NCI-H82 treated with DMSO at 0.1 percent for 48 hours (cell line): ENCODE measurements at regions not wholly inside any gene's neighbourhood (a gene's known extent, or its start where the extent isn't known, plus 50 kb on each side); places are given as distances from the start of the nearest gene placed in this dataset.
"Not testable (repeated sequence)": the region's sequence is repeated elsewhere in the genome, so short reads cannot be mapped to it uniquely, and the experiment has no call there.

Source experiments
- DNase-seq: peaks from one replicate; lab custom pipeline; 2025; ENCODE audit not compliant: unreplicated experiment; lab: John Stamatoyannopoulos, UW

DNA sequence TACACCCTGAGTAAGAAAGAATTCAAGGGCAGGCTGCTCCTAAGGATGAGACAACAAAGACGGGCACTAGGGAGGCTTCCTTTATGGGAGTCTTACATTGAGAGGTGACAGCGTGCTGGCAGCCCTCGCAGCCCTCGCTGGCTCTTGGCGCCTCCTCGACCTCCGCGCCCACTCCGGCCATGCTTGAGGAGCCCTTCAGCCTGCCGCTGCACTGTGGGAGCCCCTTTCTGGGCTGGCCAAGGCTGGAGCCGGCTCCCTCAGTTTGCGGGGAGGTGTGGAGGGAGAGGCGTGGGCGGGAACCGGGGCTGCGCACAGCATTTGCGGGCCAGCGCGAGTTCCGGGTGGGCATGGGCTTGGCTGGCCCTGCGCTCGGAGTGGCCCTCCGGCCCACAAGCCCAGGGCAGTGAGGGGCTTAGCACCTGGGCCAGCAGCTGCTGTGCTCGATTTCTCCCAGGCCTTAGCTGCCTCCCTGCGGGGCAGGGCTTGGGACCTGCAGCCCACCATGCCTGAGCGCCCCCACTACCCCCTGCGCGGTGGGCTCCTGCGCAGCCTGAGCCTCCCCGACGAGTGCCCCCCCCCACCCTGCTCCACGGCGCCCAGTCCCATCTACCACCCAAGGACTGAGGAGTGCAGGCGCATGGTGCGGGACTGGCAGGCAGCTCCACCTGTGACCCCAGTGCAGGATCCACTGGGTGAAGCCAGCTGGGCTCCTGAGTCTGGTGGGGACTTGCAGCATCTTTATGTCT is 75.3 kb downstream of the BARX1 start:
- not testable (repeated sequence) for DNase-seq

DNA sequence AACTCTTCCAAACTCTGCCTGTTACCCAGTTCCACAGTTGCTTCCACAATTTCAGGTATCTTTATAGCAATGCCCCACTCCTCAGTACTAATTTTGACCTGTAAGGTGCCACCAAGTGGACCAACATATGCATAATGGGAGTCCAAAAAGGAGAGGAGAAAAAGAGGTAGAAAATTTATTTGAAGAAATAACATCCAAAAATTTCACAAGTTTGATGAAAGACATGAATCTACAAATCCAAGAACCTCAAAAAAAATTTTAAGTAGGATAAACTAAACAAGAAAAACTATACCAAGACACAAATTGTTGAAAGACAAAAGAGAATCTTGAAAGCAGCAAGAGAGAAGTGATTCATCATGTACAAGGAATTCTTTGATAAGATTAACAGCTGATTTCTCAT is 79.8 kb downstream of the BARX1 start:
- DNase-seq = no peak

DNA sequence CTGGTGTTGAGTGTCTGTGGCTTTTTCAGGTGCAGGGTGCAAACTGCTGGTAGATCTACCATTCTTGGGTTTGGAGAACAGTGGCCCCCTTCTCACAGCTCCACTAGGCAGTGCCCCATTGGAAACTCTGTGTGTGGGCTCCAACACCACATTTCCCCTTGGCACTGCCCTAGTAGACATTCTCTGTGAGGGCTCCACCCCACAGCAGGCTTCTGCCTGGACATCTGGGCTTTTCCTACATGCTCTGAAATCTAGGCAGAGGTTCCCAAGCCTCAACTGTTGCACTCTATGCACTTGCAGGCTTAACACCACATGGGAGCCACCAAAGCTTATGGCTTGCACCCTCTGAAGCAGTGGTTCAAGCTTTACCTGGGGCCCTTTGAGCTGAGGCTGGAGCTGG is 80.9 kb downstream of the BARX1 start:
- DNase-seq = no peak

DNA sequence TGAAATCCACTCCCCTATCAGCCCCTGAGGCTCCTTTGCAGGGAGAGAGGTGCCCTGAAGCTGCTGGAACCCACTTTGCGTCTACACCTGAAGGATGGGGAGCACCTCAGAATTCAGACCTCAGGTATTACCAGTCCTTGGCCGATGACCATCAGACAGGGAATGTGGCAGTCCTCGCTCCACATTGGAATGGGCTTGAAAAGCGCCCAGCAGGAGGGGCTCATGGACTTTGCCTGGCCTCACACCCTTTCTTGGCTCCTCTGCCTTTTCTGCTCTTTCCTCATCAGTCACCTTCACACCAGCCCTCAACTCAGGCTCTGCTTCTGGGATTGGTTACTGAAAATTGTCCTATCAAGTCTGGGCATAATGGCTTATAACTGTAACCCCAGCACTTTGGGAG is 83.9 kb downstream of the BARX1 start:
- DNase-seq = no peak

DNA sequence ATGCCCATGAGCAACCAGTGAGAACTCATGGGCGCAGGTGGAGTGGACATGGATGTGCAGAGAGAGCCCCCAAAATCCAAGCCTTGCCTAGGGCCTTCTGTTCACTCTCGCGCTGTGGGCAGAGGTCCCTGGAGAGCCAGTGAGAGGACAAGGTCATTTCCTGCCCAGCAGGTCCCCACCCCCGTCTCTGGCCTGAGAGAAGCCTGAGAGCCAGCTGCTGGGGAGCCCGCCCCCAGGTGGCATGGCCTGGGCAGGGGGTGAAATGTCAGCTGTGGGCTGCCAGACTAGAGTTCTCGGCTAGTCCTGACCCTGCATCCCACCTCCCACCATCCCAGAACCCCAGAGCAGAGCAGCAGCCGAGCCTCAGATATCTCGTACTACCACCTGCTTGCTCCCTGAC is 85.3 kb downstream of the BARX1 start:
- no peak for DNase-seq

DNA sequence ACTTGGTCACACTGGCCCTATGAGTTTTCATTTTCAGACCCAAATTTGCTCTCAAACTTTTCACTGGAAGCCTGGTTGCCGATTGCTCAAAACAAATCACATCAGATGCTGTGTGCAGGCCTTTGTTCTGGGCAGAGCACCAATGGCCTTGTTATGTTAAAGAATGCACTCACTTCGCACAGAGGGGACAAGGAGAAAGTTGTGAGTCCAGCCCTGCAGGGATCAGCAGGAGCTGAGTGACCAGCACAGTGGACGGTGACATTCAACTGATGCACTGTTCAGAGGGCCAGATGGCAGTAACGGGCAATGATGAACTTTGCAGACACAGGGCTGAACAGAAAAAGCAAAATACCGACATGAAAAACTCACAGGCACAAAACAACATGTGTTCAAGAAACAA is 86.1 kb downstream of the BARX1 start:
- DNase-seq = no peak

DNA sequence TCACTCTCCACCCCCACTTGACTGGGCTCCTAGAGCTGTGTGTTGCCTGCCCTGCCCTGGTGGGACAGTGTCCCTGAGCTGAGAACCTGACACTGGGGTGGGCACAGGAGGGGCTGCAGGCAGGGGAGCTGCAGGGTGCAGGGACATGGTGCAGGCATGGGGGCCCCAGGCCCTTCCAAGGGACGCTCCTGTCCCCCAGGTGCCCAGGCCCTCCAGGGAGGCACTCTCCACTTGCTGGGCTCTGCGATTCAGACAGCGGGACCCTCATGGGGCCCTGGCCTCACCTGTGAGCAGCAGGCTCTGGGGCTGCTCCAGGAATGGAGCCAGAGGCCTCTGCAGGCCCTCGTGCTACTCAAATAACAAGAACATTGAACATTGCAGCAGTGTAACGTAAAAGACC is 89.4 kb downstream of the BARX1 start:
- no peak for DNase-seq

DNA sequence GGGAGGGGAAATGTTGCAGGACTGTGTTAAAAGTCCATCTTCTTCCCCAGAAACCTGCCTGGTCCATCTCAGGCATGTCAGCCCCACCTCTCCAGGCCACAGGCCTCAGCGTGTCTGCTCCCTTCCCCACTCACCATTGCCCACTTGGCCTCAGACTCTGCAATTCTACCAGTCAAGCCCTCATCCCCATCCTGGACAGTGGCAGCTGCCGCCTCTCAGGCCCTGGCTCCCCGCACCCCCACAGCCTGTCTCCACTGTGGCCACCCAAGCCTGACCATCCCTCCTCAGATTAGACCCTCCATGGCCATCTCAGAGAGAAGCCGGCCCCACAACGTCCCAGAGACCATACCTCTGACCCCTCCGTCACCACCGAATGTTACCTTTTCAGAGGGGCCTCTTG is 89.9 kb downstream of the BARX1 start:
- DNase-seq = no peak

DNA sequence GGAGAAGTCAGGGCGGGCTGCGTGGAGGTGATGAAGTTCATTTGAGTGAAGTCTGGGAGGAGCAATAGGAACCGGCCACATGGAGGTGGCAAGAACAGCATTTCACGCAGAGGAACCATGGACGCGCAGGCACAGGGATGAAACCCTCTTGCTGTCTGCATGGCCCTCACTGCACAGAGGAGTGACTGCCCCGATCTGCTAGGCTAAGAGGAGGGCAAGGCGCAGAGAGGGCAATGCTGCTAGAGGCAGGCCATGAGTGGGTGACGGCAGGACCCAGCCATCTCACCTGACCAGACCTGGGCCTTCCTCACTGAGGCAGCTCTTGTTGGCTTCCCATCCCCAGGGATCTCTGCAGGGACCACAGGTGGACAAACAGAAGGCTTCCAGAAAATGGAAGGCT is 90.3 kb downstream of the BARX1 start:
- no peak for DNase-seq

DNA sequence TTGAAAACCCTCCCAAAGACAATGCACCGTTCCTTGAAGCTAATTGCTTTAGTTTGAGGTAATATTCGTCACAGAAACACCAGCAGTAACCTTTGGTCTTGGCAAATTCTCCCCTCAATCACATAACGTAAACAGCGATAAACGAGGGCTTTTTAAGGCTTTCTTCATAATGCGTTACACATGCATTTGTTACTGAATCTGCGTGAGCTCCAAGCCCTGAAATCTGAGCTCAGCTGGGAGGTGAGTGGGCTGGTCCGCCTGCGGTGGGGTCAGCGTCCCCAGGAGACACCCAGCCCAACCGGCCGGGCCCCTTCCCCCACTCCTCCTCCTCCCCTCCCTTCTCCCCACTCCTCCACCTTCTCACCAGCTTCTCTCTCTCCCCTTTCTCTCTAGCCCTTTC is 91.1 kb downstream of the BARX1 start:
- DNase-seq = no peak

DNA sequence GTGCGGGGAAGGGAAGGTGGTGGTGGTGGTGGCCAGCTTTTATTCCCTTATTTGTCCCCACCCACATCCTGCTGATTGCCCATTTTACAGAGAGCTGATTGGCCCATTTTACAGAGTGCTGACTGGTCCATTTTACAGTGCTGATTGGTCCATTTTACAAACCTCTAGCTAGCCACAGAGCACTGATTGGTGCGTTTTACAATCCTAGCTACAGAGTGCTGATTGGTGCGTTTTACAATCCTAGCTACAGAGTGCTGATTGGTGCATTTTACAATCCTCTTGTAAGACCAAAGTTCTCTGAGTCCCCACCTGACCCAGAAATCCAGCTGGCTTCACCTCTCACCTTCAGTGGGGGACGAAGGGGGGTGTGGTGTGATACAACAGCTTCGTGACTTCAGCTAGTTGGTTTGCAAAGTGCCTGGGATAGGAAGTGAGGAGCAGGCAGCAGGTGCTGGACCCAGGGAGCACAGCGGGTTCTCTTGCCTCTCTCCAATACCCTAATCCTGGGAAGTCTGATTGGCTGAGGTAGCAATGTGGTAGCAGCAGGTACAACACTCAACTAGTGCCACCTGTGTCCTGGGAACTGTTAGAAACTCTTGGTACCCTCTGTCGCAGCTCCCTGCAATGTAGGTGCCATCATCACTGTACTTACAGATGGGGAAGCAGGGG is 92.1 kb downstream of the BARX1 start:
- no peak for DNase-seq

DNA sequence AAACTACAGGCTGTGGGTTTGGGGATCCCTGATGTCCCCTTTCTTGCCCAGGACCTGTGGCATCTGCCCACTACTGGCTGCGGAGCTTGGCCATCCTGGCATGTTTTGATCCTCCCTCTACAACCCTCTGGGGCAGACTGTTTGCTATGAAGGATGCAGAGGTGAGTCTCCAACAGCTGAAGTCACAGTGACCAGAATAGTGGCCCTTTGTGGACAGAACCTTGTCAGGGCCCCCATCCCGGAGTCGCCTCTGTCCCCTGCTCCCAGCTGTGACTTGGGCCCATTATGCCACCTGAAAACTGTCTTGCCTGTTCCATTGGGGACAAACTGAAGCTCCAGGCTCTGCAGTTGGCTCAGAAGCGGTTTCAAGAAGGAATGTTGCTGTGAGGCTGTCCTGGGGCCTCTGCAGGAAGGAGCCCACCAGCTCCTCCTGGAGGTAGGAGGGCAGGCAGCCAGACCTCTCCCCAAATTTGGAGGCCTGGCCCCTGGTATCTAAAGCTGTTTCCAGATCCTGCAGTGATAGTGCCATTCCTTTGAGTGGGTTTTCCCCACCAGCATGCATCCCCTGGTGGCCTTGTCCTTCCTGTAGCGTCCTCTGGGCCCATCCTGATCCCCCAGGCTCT is 93.3 kb downstream of the BARX1 start:
- no peak for DNase-seq

DNA sequence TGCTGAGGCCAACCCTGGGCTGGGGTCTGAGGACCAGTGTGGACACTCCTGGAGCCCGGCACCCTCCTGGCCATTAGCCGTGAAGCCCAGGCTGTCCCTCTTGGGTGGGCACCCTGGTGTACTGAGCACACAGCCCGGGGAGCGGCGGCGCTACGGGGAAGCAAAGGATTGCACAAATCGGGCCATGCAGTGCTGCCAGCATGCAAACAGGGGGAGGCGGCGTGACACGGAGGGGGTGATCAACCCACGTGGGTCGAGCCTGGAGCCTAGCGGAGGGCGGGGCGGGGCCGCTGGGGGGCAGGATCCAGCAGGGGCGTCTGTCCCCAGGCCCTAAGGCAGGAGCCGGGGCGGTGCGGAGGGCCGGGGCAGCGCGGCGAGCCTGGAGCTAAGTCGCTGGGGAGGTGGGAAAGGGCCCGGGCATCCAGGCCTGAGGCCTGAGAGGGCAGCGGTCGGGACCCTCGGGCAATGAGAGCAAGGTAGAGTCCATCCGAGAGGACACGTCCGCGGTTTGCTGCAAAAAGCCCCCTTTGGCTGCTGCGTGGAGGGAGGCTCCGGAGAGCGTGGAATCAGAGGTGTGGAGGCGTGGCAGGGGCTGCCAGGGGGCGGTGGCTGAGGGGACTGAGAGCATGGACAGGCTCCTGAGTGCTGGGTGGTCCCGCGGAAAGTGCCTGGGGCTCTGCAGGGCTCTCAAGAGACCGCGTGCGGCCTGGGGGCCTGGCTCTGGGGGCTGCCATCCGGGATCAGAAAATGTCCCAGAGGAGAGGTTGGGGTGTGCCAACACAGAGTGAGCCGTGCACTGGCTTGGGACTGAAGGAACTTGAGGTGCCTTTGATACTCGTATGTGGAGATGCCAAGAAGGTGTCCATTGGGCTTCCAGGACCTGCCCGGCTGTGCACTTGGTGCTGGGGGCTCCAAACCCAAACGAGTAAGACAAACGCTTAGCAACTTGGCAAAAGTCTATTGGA is 94.2 kb downstream of the BARX1 start:
- DNase-seq = no peak

DNA sequence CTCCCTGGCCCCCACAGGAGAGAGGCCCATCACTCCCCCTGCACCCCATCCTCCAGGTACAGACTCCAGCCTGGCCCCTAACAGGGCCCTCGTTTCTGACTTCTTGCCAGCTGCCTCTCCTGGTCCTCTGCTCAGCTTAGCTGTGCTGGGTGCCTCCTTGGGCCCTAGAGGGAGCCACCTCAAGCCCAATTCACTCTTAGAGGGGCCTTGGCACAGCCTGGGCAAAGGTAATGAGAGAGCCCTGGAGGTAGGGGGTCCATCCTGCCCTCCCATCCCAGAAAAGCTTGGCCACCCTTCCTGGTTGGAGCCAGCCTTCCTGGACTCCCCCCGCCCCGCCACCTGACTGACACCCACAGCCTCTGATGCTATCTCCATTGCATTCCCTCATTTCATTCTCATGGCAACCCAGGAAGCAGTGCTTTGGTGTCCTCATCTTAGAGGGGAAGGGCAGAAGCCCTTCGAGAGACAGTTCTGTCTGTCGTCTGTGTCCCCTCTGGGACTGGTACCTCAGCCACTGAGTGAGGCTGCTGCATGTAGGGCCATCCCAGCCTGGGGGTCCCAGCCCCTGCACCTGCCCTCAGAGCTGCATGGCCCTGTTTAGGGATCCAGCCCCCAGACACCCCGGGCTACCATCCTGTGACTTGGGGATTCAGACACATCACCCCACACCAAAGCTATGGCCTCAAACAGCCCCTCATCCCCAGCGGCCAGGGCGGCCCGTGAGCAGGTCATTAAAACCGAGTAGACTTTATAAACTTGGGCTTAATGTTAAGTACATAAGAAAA is 95.5 kb downstream of the BARX1 start:
- no peak for DNase-seq

DNA sequence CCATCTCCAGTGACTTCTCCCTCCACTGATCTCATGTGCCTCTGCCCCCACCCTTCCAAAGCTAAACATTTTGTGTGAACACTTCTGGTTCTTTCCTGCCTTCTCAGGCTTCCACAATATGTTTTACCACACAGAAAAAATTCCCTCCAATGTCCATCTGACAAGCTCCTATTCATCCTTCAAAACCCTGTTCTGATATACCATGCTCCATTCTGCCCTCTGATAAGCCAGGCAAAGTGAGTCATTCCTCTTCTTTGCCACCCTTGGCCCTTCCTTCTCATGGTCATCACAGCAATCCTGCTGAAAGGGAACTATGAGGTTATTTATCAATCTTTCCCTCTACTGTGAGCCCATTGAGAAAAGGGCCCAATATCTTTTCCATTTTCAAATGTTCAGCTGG is 97.6 kb downstream of the BARX1 start:
- DNase-seq = no peak

DNA sequence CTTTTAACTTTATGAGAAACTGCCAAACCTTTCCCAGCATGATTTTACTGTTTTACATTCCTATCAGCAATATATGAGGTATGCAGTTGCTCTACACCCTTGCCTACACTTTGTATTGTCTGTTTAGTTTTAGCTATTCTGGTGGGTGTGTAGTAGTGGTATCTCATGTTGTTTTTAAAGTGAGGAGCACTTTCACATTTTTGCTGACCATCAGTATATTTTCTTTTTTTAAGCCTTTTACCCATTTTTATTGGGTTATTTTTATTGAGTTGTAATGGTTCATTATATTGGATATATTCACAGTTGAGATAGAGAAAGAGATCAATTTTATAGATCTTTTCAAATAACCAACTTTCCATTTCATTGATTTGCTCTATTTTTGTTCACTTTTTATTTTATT is 102.4 kb downstream of the BARX1 start:
- DNase-seq = no peak

DNA sequence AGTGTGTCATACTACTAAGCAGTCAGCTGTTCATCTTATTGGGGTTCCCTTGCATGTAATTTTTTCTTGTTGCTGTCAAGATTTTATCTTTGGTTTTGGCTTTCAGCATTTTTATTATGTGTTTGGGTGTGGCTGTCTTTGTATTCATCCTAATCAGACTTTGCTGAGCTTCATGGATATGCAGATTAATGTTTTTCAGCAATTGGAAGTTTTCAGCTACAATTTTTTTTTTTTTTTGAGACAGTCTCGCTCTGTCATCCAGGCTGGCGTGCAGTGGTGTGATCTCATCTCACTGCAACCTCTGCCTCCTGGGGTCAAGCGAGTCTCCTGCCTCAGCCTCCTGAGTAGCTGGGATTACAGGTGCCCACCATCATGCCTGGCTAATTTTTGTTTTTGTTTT is 108.8 kb downstream of the BARX1 start:
- no peak for DNase-seq

DNA sequence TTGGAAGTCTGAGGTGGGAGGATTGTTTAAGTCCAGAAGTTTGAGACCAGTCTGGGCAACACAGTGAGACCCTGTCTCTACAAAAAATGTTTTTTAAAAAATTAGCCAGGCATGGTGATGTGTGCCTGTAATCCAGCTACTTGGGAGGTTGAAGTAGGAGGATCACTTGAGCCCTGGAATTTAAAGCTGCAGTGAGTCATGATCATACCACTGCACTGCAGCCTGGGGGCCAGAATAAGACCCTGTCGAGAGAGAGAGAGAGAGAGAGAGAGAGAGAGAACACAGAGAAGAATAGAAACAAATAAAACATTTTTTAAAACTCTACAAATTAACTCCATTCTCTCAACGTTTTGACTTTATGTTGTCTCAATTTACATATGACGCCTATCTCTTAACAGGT is 111.8 kb downstream of the BARX1 start:
- DNase-seq = no peak

DNA sequence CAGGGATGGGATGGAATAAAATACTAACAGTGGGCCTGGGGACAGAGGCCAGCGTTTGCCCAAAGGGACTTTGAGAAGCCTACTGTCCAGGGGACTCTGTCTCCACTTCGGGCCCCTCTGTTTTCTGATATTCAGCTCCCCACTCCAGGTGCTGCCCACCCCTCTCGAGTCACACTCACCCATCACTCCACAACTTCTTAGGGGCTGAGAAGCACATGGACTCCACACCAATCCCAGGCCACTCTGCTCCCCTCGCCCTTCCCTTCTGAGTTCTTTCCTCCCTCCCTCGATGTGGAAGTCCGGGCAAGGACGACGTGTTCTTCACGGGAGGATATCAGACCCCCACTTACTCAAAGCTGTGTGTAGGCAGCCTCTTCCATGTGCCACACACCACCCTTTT is 124.5 kb downstream of the BARX1 start:
- DNase-seq = no peak

DNA sequence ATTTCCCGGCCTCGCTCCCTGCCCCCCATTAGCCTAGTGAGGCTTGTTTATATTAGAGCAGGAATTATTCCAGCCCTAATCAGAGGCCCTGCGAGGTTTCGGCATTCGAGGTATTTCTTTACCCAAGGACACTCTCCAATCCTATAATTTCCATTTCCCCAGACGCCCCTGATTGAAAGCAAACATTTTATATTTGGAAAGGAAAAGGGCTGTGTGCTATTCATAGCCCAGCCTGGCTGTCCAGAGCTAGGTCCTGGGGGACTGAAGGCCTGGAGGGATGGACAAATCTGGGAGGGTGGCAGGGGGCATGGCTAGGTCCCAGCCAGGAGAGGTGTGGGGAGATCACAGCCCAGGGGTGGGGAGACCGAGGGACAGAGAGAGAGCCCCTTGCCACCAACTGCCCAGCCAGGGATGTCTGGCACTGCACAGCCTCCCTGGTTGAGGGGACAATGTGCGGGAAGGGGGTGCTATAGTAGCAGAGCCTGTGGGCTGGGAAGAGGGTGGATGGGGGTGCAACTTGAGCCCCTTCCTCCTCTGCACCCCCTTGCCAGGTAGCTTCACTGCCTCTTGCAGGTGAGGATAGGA is 125.1 kb downstream of the BARX1 start:
- no peak for DNase-seq
